H1 (cell line): ENCODE measurements at regions not wholly inside any gene's neighbourhood (a gene's known extent, or its start where the extent isn't known, plus 50 kb on each side); places are given as distances from the start of the nearest gene placed in this dataset.

Experiments
- CHD2 ChIP-seq: IDR thresholded peaks from 2 replicates; pipeline ENCODE4 v1.6.1; 2012; ENCODE audit warnings: low read length, improper control_type of control experiment
- TF ChIP-seq, protein P1 (sequence below): fragments of 300-600 bp; sonication (generic); IDR thresholded peaks from 2 replicates; pipeline ENCODE4 v1.7.1; 2012; ENCODE audit warnings: low read length, moderate library complexity, mild to moderate bottlenecking, inconsistent platforms; ENCODE audit not compliant: insufficient replicate concordance

DNA sequence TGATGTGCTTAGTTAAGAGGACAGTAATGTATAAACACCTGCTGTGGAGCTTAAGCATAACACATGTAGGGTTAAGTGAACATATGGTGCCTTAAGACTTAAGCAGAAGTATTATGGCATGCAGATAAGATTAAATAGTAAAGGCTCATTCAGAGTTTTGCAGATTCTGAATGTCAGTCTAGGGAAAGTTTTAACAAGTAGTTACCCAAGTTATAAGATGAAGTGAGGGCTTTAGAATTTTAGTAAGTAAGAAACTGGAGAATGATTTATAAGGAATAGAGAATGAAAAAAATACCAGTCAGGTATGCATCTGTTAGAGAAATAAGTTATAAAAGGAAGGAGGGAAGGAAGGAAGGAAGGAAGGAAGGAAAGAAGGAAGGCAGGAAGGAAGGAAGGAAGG is 902.1 kb downstream of the TRAM1L1 start (continued):
- TF ChIP-seq, protein P1, sequence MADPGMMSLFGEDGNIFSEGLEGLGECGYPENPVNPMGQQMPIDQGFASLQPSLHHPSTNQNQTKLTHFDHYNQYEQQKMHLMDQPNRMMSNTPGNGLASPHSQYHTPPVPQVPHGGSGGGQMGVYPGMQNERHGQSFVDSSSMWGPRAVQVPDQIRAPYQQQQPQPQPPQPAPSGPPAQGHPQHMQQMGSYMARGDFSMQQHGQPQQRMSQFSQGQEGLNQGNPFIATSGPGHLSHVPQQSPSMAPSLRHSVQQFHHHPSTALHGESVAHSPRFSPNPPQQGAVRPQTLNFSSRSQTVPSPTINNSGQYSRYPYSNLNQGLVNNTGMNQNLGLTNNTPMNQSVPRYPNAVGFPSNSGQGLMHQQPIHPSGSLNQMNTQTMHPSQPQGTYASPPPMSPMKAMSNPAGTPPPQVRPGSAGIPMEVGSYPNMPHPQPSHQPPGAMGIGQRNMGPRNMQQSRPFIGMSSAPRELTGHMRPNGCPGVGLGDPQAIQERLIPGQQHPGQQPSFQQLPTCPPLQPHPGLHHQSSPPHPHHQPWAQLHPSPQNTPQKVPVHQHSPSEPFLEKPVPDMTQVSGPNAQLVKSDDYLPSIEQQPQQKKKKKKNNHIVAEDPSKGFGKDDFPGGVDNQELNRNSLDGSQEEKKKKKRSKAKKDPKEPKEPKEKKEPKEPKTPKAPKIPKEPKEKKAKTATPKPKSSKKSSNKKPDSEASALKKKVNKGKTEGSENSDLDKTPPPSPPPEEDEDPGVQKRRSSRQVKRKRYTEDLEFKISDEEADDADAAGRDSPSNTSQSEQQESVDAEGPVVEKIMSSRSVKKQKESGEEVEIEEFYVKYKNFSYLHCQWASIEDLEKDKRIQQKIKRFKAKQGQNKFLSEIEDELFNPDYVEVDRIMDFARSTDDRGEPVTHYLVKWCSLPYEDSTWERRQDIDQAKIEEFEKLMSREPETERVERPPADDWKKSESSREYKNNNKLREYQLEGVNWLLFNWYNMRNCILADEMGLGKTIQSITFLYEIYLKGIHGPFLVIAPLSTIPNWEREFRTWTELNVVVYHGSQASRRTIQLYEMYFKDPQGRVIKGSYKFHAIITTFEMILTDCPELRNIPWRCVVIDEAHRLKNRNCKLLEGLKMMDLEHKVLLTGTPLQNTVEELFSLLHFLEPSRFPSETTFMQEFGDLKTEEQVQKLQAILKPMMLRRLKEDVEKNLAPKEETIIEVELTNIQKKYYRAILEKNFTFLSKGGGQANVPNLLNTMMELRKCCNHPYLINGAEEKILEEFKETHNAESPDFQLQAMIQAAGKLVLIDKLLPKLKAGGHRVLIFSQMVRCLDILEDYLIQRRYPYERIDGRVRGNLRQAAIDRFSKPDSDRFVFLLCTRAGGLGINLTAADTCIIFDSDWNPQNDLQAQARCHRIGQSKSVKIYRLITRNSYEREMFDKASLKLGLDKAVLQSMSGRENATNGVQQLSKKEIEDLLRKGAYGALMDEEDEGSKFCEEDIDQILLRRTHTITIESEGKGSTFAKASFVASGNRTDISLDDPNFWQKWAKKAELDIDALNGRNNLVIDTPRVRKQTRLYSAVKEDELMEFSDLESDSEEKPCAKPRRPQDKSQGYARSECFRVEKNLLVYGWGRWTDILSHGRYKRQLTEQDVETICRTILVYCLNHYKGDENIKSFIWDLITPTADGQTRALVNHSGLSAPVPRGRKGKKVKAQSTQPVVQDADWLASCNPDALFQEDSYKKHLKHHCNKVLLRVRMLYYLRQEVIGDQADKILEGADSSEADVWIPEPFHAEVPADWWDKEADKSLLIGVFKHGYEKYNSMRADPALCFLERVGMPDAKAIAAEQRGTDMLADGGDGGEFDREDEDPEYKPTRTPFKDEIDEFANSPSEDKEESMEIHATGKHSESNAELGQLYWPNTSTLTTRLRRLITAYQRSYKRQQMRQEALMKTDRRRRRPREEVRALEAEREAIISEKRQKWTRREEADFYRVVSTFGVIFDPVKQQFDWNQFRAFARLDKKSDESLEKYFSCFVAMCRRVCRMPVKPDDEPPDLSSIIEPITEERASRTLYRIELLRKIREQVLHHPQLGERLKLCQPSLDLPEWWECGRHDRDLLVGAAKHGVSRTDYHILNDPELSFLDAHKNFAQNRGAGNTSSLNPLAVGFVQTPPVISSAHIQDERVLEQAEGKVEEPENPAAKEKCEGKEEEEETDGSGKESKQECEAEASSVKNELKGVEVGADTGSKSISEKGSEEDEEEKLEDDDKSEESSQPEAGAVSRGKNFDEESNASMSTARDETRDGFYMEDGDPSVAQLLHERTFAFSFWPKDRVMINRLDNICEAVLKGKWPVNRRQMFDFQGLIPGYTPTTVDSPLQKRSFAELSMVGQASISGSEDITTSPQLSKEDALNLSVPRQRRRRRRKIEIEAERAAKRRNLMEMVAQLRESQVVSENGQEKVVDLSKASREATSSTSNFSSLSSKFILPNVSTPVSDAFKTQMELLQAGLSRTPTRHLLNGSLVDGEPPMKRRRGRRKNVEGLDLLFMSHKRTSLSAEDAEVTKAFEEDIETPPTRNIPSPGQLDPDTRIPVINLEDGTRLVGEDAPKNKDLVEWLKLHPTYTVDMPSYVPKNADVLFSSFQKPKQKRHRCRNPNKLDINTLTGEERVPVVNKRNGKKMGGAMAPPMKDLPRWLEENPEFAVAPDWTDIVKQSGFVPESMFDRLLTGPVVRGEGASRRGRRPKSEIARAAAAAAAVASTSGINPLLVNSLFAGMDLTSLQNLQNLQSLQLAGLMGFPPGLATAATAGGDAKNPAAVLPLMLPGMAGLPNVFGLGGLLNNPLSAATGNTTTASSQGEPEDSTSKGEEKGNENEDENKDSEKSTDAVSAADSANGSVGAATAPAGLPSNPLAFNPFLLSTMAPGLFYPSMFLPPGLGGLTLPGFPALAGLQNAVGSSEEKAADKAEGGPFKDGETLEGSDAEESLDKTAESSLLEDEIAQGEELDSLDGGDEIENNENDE, result no peak
- TF ChIP-seq CHD2, result no peak
- TF ChIP-seq, all 59 proteins: peak for 0
